KMS-11 (cell line): ENCODE measurements at regions not wholly inside any gene's neighbourhood (a gene's known extent, or its start where the extent isn't known, plus 50 kb on each side); places are given as distances from the start of the nearest gene placed in this dataset.

ENCODE experiments used
- H2AFZ ChIP-seq: fragments of 200-600 bp; sonication (generic); 2 replicates; pipeline ENCODE4 v1.6.1; 2016; ENCODE audit warnings: antibody characterized with exemption, mixed run types, low read depth
- H3K27ac ChIP-seq: fragments of 200-600 bp; sonication (generic); 2 replicates; pipeline ENCODE4 v1.6.1; 2016; ENCODE audit warnings: mild to moderate bottlenecking, mixed run types
- H3K27me3 ChIP-seq: fragments of 200-600 bp; sonication (generic); 2 replicates; pipeline ENCODE4 v1.6.1; 2017; ENCODE audit warnings: mild to moderate bottlenecking, low read depth, mixed run types, moderate library complexity; ENCODE audit not compliant: insufficient read depth
- H3K36me3 ChIP-seq: fragments of 200-600 bp; sonication (generic); 2 replicates; pipeline ENCODE4 v1.6.1; 2017; ENCODE audit warnings: mild to moderate bottlenecking, mixed run types; ENCODE audit not compliant: insufficient read depth
- H3K4me1 ChIP-seq: fragments of 200-600 bp; sonication (generic); 2 replicates; pipeline ENCODE4 v1.6.1; 2016; ENCODE audit warnings: mild to moderate bottlenecking, low read depth, mixed run types; ENCODE audit not compliant: poor library complexity, severe bottlenecking
- H3K4me2 ChIP-seq: fragments of 200-600 bp; sonication (generic); 2 replicates; pipeline ENCODE4 v1.7.0; 2016; ENCODE audit warnings: mild to moderate bottlenecking, mixed run types
- H3K4me3 ChIP-seq: fragments of 200-600 bp; sonication (generic); IDR thresholded peaks from 2 replicates; pipeline ENCODE4 v1.6.1; 2017; ENCODE audit warnings: low read depth, low read length, mixed read lengths; ENCODE audit not compliant: insufficient read depth
- H3K79me2 ChIP-seq: fragments of 200-600 bp; sonication (generic); 2 replicates; pipeline ENCODE4 v1.6.1; 2016; ENCODE audit warnings: low read depth, mixed run types; ENCODE audit not compliant: insufficient read depth
- H3K9ac ChIP-seq: fragments of 200-600 bp; sonication (generic); 2 replicates; pipeline ENCODE4 v1.6.1; 2016; ENCODE audit warnings: mild to moderate bottlenecking, mixed run types
- H4K20me1 ChIP-seq: fragments of 200-600 bp; sonication (generic); 2 replicates; pipeline ENCODE4 v1.6.1; 2016; ENCODE audit warnings: mild to moderate bottlenecking, mixed run types; ENCODE audit not compliant: insufficient read depth
- CTCF ChIP-seq: fragments of 200-600 bp; sonication (generic); conservative IDR thresholded peaks from 2 replicates; pipeline ENCODE4 v1.6.1; 2017; ENCODE audit warnings: low read depth, mild to moderate bottlenecking, antibody characterized with exemption, low read length, moderate library complexity, mixed read lengths

GRCh38 chr3:106213954-106214353 lies 345.1 kb upstream of the CBLB start:
- H3K4me2 ChIP-seq, result no peak overlapping the region
- H3K27me3 ChIP-seq, result no peaks in the 10 kb centered on the region
- no peaks in the 10 kb centered on the region for H3K79me2 ChIP-seq
- H3K9ac ChIP-seq, result no peak overlapping the region
- no peak overlapping the region for H2AFZ ChIP-seq
- no peaks in the 10 kb centered on the region for H3K36me3 ChIP-seq
- no peak for TF ChIP-seq CTCF
- no peak overlapping the region for H3K27ac ChIP-seq
- H3K4me3 ChIP-seq, result no peak overlapping the region
- no peaks in the 10 kb centered on the region for H3K4me1 ChIP-seq
- no peaks in the 10 kb centered on the region for H4K20me1 ChIP-seq

- no peaks in the 10 kb centered on the region for H3K27me3 ChIP-seq
- no peaks in the 10 kb centered on the region for H3K4me1 ChIP-seq
- TF ChIP-seq CTCF, result no peak
- H4K20me1 ChIP-seq, result no peaks in the 10 kb centered on the region
- H3K4me3 ChIP-seq, result no peak overlapping the region
- no peak overlapping the region for H3K9ac ChIP-seq
- no peaks in the 10 kb centered on the region for H3K79me2 ChIP-seq
- no peak overlapping the region for H3K27ac ChIP-seq
- H3K4me2 ChIP-seq, result no peak overlapping the region
- H2AFZ ChIP-seq, result no peak overlapping the region
- no peaks in the 10 kb centered on the region for H3K36me3 ChIP-seq
These were observed 345.8 kb upstream of the CBLB start for GRCh38 chr3:106214641-106215040.

GRCh38 chr3:106215047-106215446 lies 346.2 kb upstream of the CBLB start:
- Histone ChIP-seq H3K27ac (no peak overlapping the region), H2AFZ (no peak overlapping the region), H3K27me3 (no peaks in the 10 kb centered on the region), H3K79me2 (no peaks in the 10 kb centered on the region), H3K4me2 (no peak overlapping the region), H3K4me1 (no peaks in the 10 kb centered on the region), H4K20me1 (no peaks in the 10 kb centered on the region), H3K9ac (no peak overlapping the region), H3K4me3 (no peak overlapping the region), H3K36me3 (no peaks in the 10 kb centered on the region)
- TF ChIP-seq CTCF, result no peak

- Histone ChIP-seq H3K4me1 (no peaks in the 10 kb centered on the region), H2AFZ (no peak overlapping the region), H3K27ac (no peak overlapping the region)
These were observed 348.9 kb upstream of the CBLB start for GRCh38 chr3:106217745-106218144.

More at GRCh38 chr3:106217745-106218144, 348.9 kb upstream of the CBLB start:
- H3K9ac ChIP-seq, result no peak overlapping the region
- no peaks in the 10 kb centered on the region for H4K20me1 ChIP-seq
- H3K4me3 ChIP-seq, result no peak overlapping the region
- no peaks in the 10 kb centered on the region for H3K27me3 ChIP-seq
- no peak overlapping the region for H3K4me2 ChIP-seq
- no peak for TF ChIP-seq CTCF
- H3K36me3 ChIP-seq, result no peaks in the 10 kb centered on the region
- no peaks in the 10 kb centered on the region for H3K79me2 ChIP-seq
